Stomach (tissue), 8 donors: ENCODE measurements at regions not wholly inside any gene's neighbourhood (a gene's known extent, or its start where the extent isn't known, plus 50 kb on each side); places are given as distances from the start of the nearest gene placed in this dataset.
A peak's percentile ranks its signal among the peaks of the same experiment; 100 is the strongest.

ENCODE experiments used
- DNase-seq, 2 donors: peaks; one replicate each; pipeline versions ENCODE4 v3.0.0 to v3.0.0-alpha.2; 2013 to 2019
- H3K27ac ChIP-seq, 5 donors: fragments of 200-600 bp in 4 of 5; sonication (generic) in 4 of 5; one replicate each; pipeline ENCODE4 v1.5.1; 2013 to 2019; ENCODE audit warnings: mild to moderate bottlenecking in 1 of 5, moderate library complexity in 1 of 5
- H3K27me3 ChIP-seq, 3 donors: fragments of 200-600 bp; sonication (generic); one replicate each; pipeline ENCODE4 v1.5.1; 2017 to 2019; ENCODE audit warnings: mixed run types in 1 of 3
- H3K36me3 ChIP-seq, 4 donors: fragments of 200-600 bp; sonication (generic); 1 replicate in 3 of 4; 2 replicates in 1 of 4; pipeline ENCODE4 v1.5.1; 2016 to 2019
- H3K4me1 ChIP-seq, 4 donors: fragments of 200-600 bp; sonication (generic); one replicate each; pipeline ENCODE4 v1.5.1; 2016 to 2019
- H3K4me3 ChIP-seq, 4 donors: fragments of 200-600 bp; sonication (generic) in 3 of 4; one replicate each; pipeline ENCODE4 v1.5.1; 2016 to 2019; ENCODE audit warnings: mild to moderate bottlenecking in 1 of 4
- H3K9me3 ChIP-seq, 4 donors: fragments of 200-600 bp; sonication (generic); one replicate each; pipeline ENCODE4 v1.5.1; 2016 to 2019
- EP300 ChIP-seq: sonication (generic); formaldehyde crosslinking; IDR thresholded peaks from one replicate; pipeline ENCODE4 v1.6.1; 2017; ENCODE audit warnings: antibody characterized with exemption
- POLR2A ChIP-seq, 4 donors: fragments of 450-650 bp; IDR thresholded peaks; one replicate each; pipeline ENCODE4 v1.6.1; 2016; ENCODE audit warnings: antibody characterized with exemption in 4 of 4, control low read depth in 2 of 4, mild to moderate bottlenecking in 1 of 4, moderate library complexity in 1 of 4
- POLR2AphosphoS5 ChIP-seq, 3 donors: sonication (generic); formaldehyde crosslinking; IDR thresholded peaks; one replicate each; pipeline ENCODE4 v1.6.1; 2016; ENCODE audit warnings: antibody characterized with exemption in 3 of 3
- WGBS, 5 donors: extraction: QIAGEN DNeasy Blood & Tissue Kit in 3 of 5; methylation state at CpG; one replicate each; pipeline versions ENCODE4 v1.1.5 to v1.1.7; 2013 to 2018; 5-methylcytosine and 5-hydroxymethylcytosine counted together
- intact Hi-C: fragments of 100-400 bp; cut with DNase I; formaldehyde crosslinking; loops from one replicate; pipeline ENCODE4 v1.15.1; 2023; ENCODE audit warnings: low total_unique reads
- TF ChIP-seq, protein P1 (sequence below), 7 experiments: fragments of 450-650 bp in 4 of 7; fragments of 200-600 bp in 3 of 7; sonication (generic) in 3 of 7; IDR thresholded peaks; one replicate each; pipeline ENCODE4 v1.5.1; 2016 to 2019; ENCODE audit warnings: antibody characterized with exemption in 7 of 7, control low read depth in 2 of 7, mild to moderate bottlenecking in 1 of 7
- donor health status: healthy with polysubstance abuse.
- donor health status: Bipolar disorder and iron deficiency.
- donor health status: healthy.

DNA sequence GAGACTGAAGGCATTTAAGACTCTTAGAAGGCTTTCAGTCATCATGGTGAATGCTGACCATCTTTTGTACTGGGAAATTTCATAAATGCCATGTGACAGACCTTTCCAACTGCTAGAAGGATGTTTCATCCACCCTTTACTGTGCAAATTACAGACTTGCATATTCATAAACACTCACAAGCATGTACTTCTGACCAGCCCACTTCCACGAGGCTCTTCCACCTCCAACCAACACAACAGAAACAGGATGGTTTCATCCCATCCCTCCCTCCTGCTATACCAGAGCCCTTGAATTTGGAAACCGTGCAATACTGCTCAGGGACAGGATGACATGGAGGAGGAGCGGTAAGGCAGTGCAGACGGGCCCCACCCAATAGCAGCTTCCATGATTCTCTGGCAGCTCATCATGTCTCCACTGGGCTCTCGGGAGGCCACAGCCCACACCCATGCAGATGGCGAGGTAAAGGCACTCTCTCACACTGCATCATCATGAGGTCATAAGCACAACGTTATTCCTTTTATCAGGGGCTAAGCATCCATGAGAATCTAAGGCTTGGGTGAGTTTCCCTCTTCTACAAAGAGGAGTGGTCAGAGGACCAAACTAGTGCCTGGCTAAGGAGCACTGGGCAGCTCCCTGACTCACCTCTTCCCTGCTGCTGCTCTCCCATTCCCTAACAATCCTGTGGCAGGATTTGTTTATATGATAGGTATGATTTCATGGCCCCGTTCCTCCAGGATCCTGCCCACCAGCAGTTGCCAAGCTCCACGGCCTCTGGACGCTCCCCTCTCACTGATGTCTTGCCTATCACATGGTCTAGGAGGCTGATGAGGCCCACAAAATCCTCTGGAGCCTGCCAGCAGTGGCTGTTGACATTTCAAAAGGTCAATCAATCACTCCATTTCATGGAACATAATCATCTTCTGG lies 94.4 kb upstream of the FSTL4 start:
- TF ChIP-seq, protein P1, sequence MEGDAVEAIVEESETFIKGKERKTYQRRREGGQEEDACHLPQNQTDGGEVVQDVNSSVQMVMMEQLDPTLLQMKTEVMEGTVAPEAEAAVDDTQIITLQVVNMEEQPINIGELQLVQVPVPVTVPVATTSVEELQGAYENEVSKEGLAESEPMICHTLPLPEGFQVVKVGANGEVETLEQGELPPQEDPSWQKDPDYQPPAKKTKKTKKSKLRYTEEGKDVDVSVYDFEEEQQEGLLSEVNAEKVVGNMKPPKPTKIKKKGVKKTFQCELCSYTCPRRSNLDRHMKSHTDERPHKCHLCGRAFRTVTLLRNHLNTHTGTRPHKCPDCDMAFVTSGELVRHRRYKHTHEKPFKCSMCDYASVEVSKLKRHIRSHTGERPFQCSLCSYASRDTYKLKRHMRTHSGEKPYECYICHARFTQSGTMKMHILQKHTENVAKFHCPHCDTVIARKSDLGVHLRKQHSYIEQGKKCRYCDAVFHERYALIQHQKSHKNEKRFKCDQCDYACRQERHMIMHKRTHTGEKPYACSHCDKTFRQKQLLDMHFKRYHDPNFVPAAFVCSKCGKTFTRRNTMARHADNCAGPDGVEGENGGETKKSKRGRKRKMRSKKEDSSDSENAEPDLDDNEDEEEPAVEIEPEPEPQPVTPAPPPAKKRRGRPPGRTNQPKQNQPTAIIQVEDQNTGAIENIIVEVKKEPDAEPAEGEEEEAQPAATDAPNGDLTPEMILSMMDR (IDR thresholded peaks at IDR 0.05) = no peak
- TF ChIP-seq POLR2AphosphoS5 (IDR thresholded peaks at IDR 0.05) (no peak), EP300 (no peak), POLR2A (IDR thresholded peaks at IDR 0.05) (no peak)
- H3K9me3 ChIP-seq = no peaks in the 10 kb centered on the region
- no peaks in the 10 kb centered on the region for H3K36me3 ChIP-seq
- intact Hi-C loops = no loop called here
- no peaks in the 10 kb centered on the region for H3K27me3 ChIP-seq
- peaks cover 0 to 14% (median 4%) of the 10 kb centered on the region in 4 donors for H3K4me1 ChIP-seq
- DNase-seq = no peak
- WGBS, 5 donors = 79 to 84% (median 81%) methylated on average over 10 of the region's 10 CpGs
- H3K4me3 ChIP-seq = no peak overlapping the region
- no peak overlapping the region for H3K27ac ChIP-seq

DNA sequence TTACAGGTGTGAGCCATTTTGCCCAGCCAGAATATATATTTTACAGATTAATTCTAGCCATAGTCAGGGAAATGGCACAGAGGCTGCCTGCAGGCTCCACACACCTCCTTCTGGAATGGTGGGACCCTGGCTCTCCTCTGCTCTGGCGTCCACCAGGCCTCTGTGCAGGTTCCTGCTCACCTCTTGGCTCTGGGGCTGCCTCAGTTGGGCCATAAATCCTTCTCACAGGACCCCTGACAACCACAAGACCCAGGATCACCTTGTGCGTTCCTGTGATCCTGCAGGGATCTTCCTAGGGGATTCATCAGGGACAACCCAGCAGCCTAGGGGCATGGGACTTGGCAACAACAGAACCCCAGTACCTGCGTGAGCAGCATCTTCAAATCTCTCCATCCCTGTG lies 93.0 kb upstream of the FSTL4 start:
- no peaks in the 10 kb centered on the region for H3K27me3 ChIP-seq
- no peak for DNase-seq
- intact Hi-C loops = no loop called here

DNA sequence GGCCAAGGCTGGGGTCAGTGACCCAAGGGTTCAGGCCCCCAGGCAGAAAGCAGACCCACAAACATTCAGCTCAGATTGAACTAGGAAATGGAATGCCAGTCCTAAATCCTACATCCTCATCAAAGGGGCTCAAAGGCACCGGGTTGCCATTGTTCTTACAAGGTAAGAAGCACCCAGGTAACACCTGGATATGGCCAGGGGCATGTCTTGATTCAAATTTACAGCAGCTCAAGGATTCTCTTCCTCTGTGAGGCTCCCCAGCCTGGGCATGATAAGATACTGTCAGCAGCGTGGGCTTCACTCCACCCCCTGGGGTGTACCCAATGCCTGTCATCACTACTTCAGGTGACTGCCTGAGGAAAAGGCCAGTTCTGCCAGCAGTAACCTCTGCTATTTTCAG lies 92.1 kb upstream of the FSTL4 start:
- peak in 1 of 2 donors; percentile 4 for DNase-seq
- no peak overlapping the region for H3K4me3 ChIP-seq
- peaks cover 0 to 8% (median 2%) of the 10 kb centered on the region in 4 donors for H3K4me1 ChIP-seq
- no peaks in the 10 kb centered on the region for H3K9me3 ChIP-seq
- no peak for TF ChIP-seq EP300
- no peak for TF ChIP-seq POLR2AphosphoS5 (IDR thresholded peaks at IDR 0.05)
- TF ChIP-seq, protein P1 (IDR thresholded peaks at IDR 0.05) = no peak
- no peak for TF ChIP-seq POLR2A (IDR thresholded peaks at IDR 0.05)
- H3K27me3 ChIP-seq = no peaks in the 10 kb centered on the region
- H3K27ac ChIP-seq = no peak overlapping the region
- H3K36me3 ChIP-seq = no peaks in the 10 kb centered on the region
- intact Hi-C loops = no loop called here
- WGBS, 5 donors = 76 to 80% (median 78%) methylated on average over 2 of the region's 2 CpGs

More for the DNA sequence above, 93.0 kb upstream of the FSTL4 start:
- Histone ChIP-seq H3K27ac (no peak overlapping the region), H3K4me1 (peaks cover 0 to 14% (median 4%) of the 10 kb centered on the region in 4 donors), H3K36me3 (no peaks in the 10 kb centered on the region), H3K9me3 (no peaks in the 10 kb centered on the region), H3K4me3 (no peak overlapping the region)
- 72 to 88% (median 75%) methylated on average over 3 of the region's 3 CpGs for WGBS, 5 donors
- no peak for TF ChIP-seq EP300
- TF ChIP-seq POLR2A (IDR thresholded peaks at IDR 0.05) = no peak
- TF ChIP-seq, protein P1 (IDR thresholded peaks at IDR 0.05) = no peak
- TF ChIP-seq POLR2AphosphoS5 (IDR thresholded peaks at IDR 0.05) = no peak

DNA sequence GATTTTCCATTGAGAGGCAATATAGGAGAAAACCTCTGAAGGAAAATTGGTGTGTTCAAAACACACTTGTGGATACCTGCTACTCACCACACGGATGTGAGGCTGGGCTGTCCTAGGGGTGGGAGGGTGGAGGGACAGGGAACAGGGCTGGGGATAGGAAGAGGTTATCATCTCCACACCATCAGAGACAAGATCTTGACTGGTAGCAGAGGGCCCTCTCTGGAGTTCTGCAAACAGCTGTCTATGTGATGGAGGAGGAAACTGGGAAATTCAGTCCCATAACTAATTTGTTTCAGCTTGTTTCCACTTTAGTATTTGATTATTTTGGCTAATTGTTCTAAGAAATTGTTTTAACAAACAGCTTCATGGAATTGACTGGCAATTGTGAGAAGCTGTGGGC lies 91.6 kb upstream of the FSTL4 start:
- Histone ChIP-seq H3K27me3 (no peaks in the 10 kb centered on the region), H3K4me1 (peaks cover 0 to 3% (median 1%) of the 10 kb centered on the region in 4 donors), H3K4me3 (no peak overlapping the region), H3K9me3 (no peaks in the 10 kb centered on the region), H3K36me3 (no peaks in the 10 kb centered on the region), H3K27ac (no peak overlapping the region)
- 80 to 100% (median 88%) methylated on average over 1 of the region's 1 CpG for WGBS, 5 donors
- intact Hi-C loops = no loop called here
- TF ChIP-seq POLR2AphosphoS5 (IDR thresholded peaks at IDR 0.05) = no peak
- TF ChIP-seq, protein P1 (IDR thresholded peaks at IDR 0.05) = no peak
- TF ChIP-seq EP300 = no peak
- TF ChIP-seq POLR2A (IDR thresholded peaks at IDR 0.05) = no peak
- no peak for DNase-seq
